HG03060 (cell line): ENCODE measurements at regions not wholly inside any gene's neighbourhood (a gene's known extent, or its start where the extent isn't known, plus 50 kb on each side); places are given as distances from the start of the nearest gene placed in this dataset.

Source experiments
- ATAC-seq: cut with Tn5 transposase; IDR thresholded peaks from one replicate; pipeline ENCODE4 v1.9.1; 2021; ENCODE audit warnings: low read depth, moderate number of reproducible peaks; ENCODE audit not compliant: unreplicated experiment

- no peak for ATAC-seq
Measured at GRCh38 chr2:177024765-177025164, 187.8 kb upstream of the HNRNPA3 start.

- ATAC-seq, result no peak
Measured at GRCh38 chr2:177026253-177026652, 186.3 kb upstream of the HNRNPA3 start.

GRCh38 chr2:177026956-177027355 lies 185.6 kb upstream of the HNRNPA3 start:
- ATAC-seq, result no peak

- no peak for ATAC-seq
Measured at GRCh38 chr2:177028296-177028695, 184.3 kb upstream of the HNRNPA3 start.

GRCh38 chr2:177029075-177029474 lies 183.5 kb upstream of the HNRNPA3 start:
- no peak for ATAC-seq

- no peak for ATAC-seq
Measured at GRCh38 chr2:177029501-177029900, 183.1 kb upstream of the HNRNPA3 start.

- ATAC-seq, result no peak
Measured at GRCh38 chr2:177029901-177030300, 182.7 kb upstream of the HNRNPA3 start.

- ATAC-seq, result no peak
Measured at GRCh38 chr2:177030451-177031105, 182.0 kb upstream of the HNRNPA3 start.

GRCh38 chr2:177031438-177032180 lies 181.0 kb upstream of the HNRNPA3 start:
- no peak for ATAC-seq

GRCh38 chr2:177036747-177037146 lies 175.8 kb upstream of the HNRNPA3 start:
- no peak for ATAC-seq

- no peak for ATAC-seq
Measured at GRCh38 chr2:177037569-177037968, 175.0 kb upstream of the HNRNPA3 start.

- ATAC-seq, result no peak
Measured at GRCh38 chr2:177038787-177039484, 173.7 kb upstream of the HNRNPA3 start.

- ATAC-seq, result no peak
Measured at GRCh38 chr2:177042311-177042710, 170.3 kb upstream of the HNRNPA3 start.

- no peak for ATAC-seq
Measured at GRCh38 chr2:177044671-177045070, 167.9 kb upstream of the HNRNPA3 start.

- ATAC-seq, result no peak
Measured at GRCh38 chr2:177048981-177049380, 163.6 kb upstream of the HNRNPA3 start.

- no peak for ATAC-seq
Measured at GRCh38 chr2:177051278-177051677, 161.3 kb upstream of the HNRNPA3 start.

GRCh38 chr2:177052471-177052870 lies 160.1 kb upstream of the HNRNPA3 start:
- ATAC-seq, result no peak

GRCh38 chr2:177053038-177053437 lies 159.6 kb upstream of the HNRNPA3 start:
- no peak for ATAC-seq

- no peak for ATAC-seq
Measured at GRCh38 chr2:177053716-177054115, 158.9 kb upstream of the HNRNPA3 start.

- no peak for ATAC-seq
Measured at GRCh38 chr2:177056481-177056929, 156.1 kb upstream of the HNRNPA3 start.

- peak; percentile 60 for ATAC-seq
Measured at GRCh38 chr2:177058747-177059146, 153.8 kb upstream of the HNRNPA3 start.
